H1 (cell line): ENCODE measurements at regions not wholly inside any gene's neighbourhood (a gene's known extent, or its start where the extent isn't known, plus 50 kb on each side); places are given as distances from the start of the nearest gene placed in this dataset.

Experiments
- EGR1 ChIP-seq: IDR thresholded peaks from 2 replicates; pipeline ENCODE4 v1.6.1; 2011; ENCODE audit warnings: low read depth, low read length, borderline replicate concordance
- KDM5A ChIP-seq: fragments of 200-600 bp; IDR thresholded peaks from 2 replicates; pipeline ENCODE4 v1.7.1; 2012; ENCODE audit warnings: mild to moderate bottlenecking, low read length, inconsistent platforms, mixed read lengths
- POU5F1 ChIP-seq: IDR thresholded peaks from 2 replicates; pipeline ENCODE4 v1.6.1; 2011; ENCODE audit warnings: low read depth, mild to moderate bottlenecking, low read length, moderate library complexity
- RAD21 ChIP-seq, 2 experiments: IDR thresholded peaks in 1 of 2; conservative IDR thresholded peaks in 1 of 2; 2 replicates each; pipeline ENCODE4 v1.6.1; 2011; ENCODE audit warnings: low read depth in 2 of 2, low read length in 2 of 2, improper control_type of control experiment in 1 of 2, inconsistent platforms in 1 of 2, mild to moderate bottlenecking in 1 of 2, moderate library complexity in 1 of 2
- RNF2 ChIP-seq: fragments of 200-900, 300-1000 bp; sonication (generic); IDR thresholded peaks from 2 replicates; pipeline ENCODE4 v1.7.1; 2016; ENCODE audit warnings: borderline replicate concordance, low read depth, mild to moderate bottlenecking, antibody characterized with exemption, low read length; ENCODE audit not compliant: poor library complexity, severe bottlenecking; ENCODE audit errors: missing control alignments
- TCF12 ChIP-seq: IDR thresholded peaks from 2 replicates; pipeline ENCODE4 v1.6.1; 2011; ENCODE audit warnings: low read depth, mild to moderate bottlenecking, low read length

DNA sequence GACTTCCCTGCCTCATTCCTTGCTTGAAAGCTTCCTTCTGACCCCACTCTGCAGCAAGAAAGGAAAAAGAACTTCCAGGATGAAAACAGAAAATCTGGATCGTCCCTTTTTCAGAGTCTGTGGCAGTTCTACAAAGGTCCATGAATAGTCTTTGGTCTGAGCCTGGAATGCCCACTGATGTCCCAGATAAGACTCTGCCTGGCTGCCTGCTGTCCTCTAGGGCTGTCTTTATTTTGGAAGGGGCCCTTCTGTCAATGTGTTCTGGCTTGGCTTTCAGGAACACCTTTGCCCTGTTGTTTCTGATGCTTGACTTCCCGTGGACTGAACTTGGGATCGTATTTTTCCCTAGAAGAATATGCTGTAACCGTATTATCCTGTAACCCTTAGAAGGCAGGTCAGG lies 114.7 kb upstream of the LNX1 start:
- no peak for TF ChIP-seq RAD21 (IDR thresholded peaks at IDR 0.05 in 1 of 2, conservative IDR thresholded peaks at IDR 0.05 in 1 of 2; ENCODE audit: low read depth in 2 of 2, low read length in 2 of 2)
- TF ChIP-seq POU5F1, result no peak
- TF ChIP-seq TCF12, result no peak
- no peak for TF ChIP-seq EGR1
- TF ChIP-seq KDM5A, result no peak
- no peak for TF ChIP-seq RNF2
